Upper lobe of right lung (tissue), 1 donor: ENCODE measurements at regions not wholly inside any gene's neighbourhood (a gene's known extent, or its start where the extent isn't known, plus 50 kb on each side); places are given as distances from the start of the nearest gene placed in this dataset.

ENCODE experiments used
- ATAC-seq: fragments of 200-7000 bp; cut with Tn5 transposase; one replicate; pipeline ENCODE4 v1.9.1; 2020; ENCODE audit warnings: mild to moderate bottlenecking, moderate library complexity
- DNase-seq: peaks from one replicate; pipeline ENCODE4 v3.0.0-alpha.2; 2020
- H3K27ac ChIP-seq: fragments of 200-600 bp; one replicate; pipeline ENCODE4 v1.8.0; 2022
- H3K27me3 ChIP-seq: fragments of 200-600 bp; one replicate; pipeline ENCODE4 v1.8.0; 2022; ENCODE audit warnings: mild to moderate bottlenecking
- H3K36me3 ChIP-seq: fragments of 200-600 bp; one replicate; pipeline ENCODE4 v1.8.0; 2022
- H3K4me1 ChIP-seq: fragments of 200-600 bp; one replicate; pipeline ENCODE4 v1.8.0; 2022
- H3K4me3 ChIP-seq: fragments of 200-600 bp; one replicate; pipeline ENCODE4 v1.8.0; 2022; ENCODE audit warnings: mild to moderate bottlenecking
- H3K9me3 ChIP-seq: fragments of 200-600 bp; one replicate; pipeline ENCODE4 v1.8.0; 2022
- CTCF ChIP-seq: fragments of 200-600 bp; IDR thresholded peaks from one replicate; pipeline ENCODE4 v1.8.0; 2022; ENCODE audit warnings: antibody characterized with exemption
- intact Hi-C: fragments of 100-400 bp; cut with DNase I; formaldehyde crosslinking; loops from one replicate; pipeline ENCODE4 v1.11.0; 2022
- donor health status: DM: no; HTN: yes; CAD: no; lungs with severe emphysema.

DNA sequence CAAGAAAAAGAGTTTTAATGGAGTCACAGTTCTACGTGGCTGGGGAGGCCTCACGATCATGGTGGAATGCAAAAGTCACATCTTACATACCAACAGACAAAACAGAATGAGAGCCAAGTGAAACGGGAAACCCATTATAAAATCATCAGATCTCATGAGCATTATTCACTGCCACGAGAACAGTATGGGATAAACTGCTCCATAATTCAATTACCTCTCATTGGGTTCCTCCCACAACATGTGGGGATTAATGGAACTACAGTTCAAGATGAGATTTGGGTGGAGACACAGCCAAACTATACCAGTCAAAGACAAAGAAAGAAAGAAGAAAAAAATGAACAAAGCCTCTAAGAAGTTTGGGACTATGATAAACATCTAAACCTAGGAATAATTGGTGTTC lies 158.9 kb downstream of the GC start:
- no peak for TF ChIP-seq CTCF
- Histone ChIP-seq H3K9me3 (no peaks in the 10 kb centered on the region), H3K27me3 (no peaks in the 10 kb centered on the region), H3K27ac (no peak overlapping the region), H3K4me3 (no peak overlapping the region), H3K36me3 (no peaks in the 10 kb centered on the region), H3K4me1 (no peaks in the 10 kb centered on the region)
- DNase-seq: no peak
- no peak for ATAC-seq
- intact Hi-C loops: no loop called here
